ENCODE measurements at regions not wholly inside any gene's neighbourhood (a gene's known extent, or its start where the extent isn't known, plus 50 kb on each side); places are given as distances from the start of the nearest gene placed in this dataset.

DNA sequence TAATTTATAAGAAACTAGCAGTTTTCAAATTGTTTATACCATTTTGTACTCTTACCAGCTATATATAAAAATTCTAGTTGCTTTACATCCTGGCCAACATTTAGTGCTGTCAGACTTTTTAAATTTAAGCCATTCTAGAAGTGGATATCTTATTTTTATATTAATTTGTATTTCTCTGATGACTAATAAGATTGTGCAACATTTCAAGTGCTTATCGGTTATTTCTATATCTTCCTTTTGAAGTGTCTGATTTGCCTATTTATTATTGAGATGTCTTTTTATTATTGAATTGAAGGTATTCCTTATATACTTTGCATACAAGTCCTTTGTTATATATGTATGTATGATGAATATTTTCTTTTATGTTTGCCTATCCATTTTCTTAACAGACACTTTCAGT is 324.0 kb downstream of the ELAVL2 start:
- TF ChIP-seq, protein P1, sequence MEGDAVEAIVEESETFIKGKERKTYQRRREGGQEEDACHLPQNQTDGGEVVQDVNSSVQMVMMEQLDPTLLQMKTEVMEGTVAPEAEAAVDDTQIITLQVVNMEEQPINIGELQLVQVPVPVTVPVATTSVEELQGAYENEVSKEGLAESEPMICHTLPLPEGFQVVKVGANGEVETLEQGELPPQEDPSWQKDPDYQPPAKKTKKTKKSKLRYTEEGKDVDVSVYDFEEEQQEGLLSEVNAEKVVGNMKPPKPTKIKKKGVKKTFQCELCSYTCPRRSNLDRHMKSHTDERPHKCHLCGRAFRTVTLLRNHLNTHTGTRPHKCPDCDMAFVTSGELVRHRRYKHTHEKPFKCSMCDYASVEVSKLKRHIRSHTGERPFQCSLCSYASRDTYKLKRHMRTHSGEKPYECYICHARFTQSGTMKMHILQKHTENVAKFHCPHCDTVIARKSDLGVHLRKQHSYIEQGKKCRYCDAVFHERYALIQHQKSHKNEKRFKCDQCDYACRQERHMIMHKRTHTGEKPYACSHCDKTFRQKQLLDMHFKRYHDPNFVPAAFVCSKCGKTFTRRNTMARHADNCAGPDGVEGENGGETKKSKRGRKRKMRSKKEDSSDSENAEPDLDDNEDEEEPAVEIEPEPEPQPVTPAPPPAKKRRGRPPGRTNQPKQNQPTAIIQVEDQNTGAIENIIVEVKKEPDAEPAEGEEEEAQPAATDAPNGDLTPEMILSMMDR (IDR thresholded peaks at IDR 0.05), result no peak
- no peak for TF ChIP-seq ZFX (IDR thresholded peaks at IDR 0.05; ENCODE audit: borderline replicate concordance)
